HCT116 (cell line): ENCODE measurements at regions not wholly inside any gene's neighbourhood (a gene's known extent, or its start where the extent isn't known, plus 50 kb on each side); places are given as distances from the start of the nearest gene placed in this dataset.

ENCODE experiments used
- ATAC-seq: fragments of 200-7000 bp; cut with Tn5 transposase; 2 replicates; pipeline ENCODE4 v1.9.1; 2020; ENCODE audit warnings: mild to moderate bottlenecking, moderate library complexity
- BruUV-seq: library from RNA; stranded (reverse); fragments of 400-500 nt; replicated peaks from 2 replicates; lab custom pipeline; 2021; lab: Mats Ljungman, UMichigan
- CTCF ChIA-PET: fragments of 300-600 bp; sonication (Branson Sonifier 250); formaldehyde crosslinking; loops from one replicate; lab custom pipeline; 2021; ENCODE audit warnings: antibody characterized with exemption; lab: Charles Lee
- POLR2A ChIA-PET: fragments of 300-600, 350-600 bp; sonication (Branson Sonifier 250); formaldehyde crosslinking; loops from one replicate; lab custom pipeline; 2021; ENCODE audit warnings: antibody characterized with exemption; lab: Charles Lee
- RAD21 ChIA-PET, 2 experiments: fragments of 300-600 bp; sonication (Branson Sonifier 250); formaldehyde crosslinking; loops; one replicate each; lab custom pipeline; 2023; ENCODE audit warnings: low total read pairs in 2 of 2; ENCODE audit not compliant: uncharacterized antibody in 2 of 2, unreplicated experiment in 2 of 2, low non-redundant PET in 1 of 2; lab: Charles Lee
- DNase-seq: peaks from one replicate; pipeline ENCODE4 v3.0.0-alpha.2; 2010; ENCODE audit warnings: low read depth, low spot score
- H2AFZ ChIP-seq: fragments of 200-600 bp; shearing (Covaris generic), sonication (generic); 2 replicates; pipeline ENCODE4 v1.6.1; 2017; ENCODE audit warnings: low read depth, mixed run types, mixed read lengths, antibody characterized with exemption, low read length; ENCODE audit not compliant: poor library complexity, severe bottlenecking
- H3K27ac ChIP-seq: 2 replicates; pipeline ENCODE4 v1.5.1; 2012; ENCODE audit warnings: low read depth, low read length
- H3K27me3 ChIP-seq: fragments of 200-600 bp; sonication (generic); 2 replicates; pipeline ENCODE4 v1.6.1; 2016; ENCODE audit warnings: mixed run types, low read length, mixed read lengths; ENCODE audit not compliant: insufficient read depth
- H3K36me3 ChIP-seq, 2 experiments: fragments of 200-500 bp in 1 of 2; fragments of 200-600 bp in 1 of 2; sonication (Bioruptor generic) in 1 of 2; sonication (generic) in 1 of 2; 2 replicates each; pipeline versions ENCODE4 v1.5.1 to v1.6.1; 2014 to 2016; ENCODE audit warnings: low read length in 2 of 2, inconsistent platforms in 1 of 2, mixed read lengths in 1 of 2, mixed run types in 1 of 2; ENCODE audit not compliant: insufficient read depth in 2 of 2, control insufficient read depth in 1 of 2
- H3K4me1 ChIP-seq, 2 experiments: fragments of 200-600 bp in 1 of 2; sonication (generic) in 1 of 2; 2 replicates each; pipeline versions ENCODE4 v1.5.1 to v1.6.1; 2012 to 2017; ENCODE audit warnings: low read length in 2 of 2, inconsistent platforms in 1 of 2, mild to moderate bottlenecking in 1 of 2, mixed read lengths in 1 of 2, mixed run types in 1 of 2, moderate library complexity in 1 of 2; ENCODE audit not compliant: insufficient read depth in 2 of 2, control insufficient read depth in 1 of 2
- H3K4me2 ChIP-seq: fragments of 200-600 bp; sonication (generic); 2 replicates; pipeline ENCODE4 v1.6.1; 2017; ENCODE audit warnings: mixed run types, low read length, mixed read lengths
- H3K4me3 ChIP-seq, 2 experiments: fragments of 200-600 bp in 1 of 2; sonication (generic) in 1 of 2; replicated peaks in 1 of 2; 2 replicates each; pipeline ENCODE4 v1.5.1; 2011 to 2016; ENCODE audit warnings: low read length in 2 of 2, control low read depth in 1 of 2, low read depth in 1 of 2, mild to moderate bottlenecking in 1 of 2, mixed read lengths in 1 of 2, mixed run types in 1 of 2
- H3K79me2 ChIP-seq: fragments of 200-600 bp; sonication (generic); 2 replicates; pipeline ENCODE4 v1.6.1; 2017; ENCODE audit warnings: mild to moderate bottlenecking, mixed run types, low read length, moderate library complexity, mixed read lengths; ENCODE audit not compliant: insufficient read depth
- H3K9ac ChIP-seq: fragments of 200-600 bp; sonication (generic); 2 replicates; pipeline ENCODE4 v1.6.1; 2016; ENCODE audit warnings: low read length, mixed read lengths
- H3K9me2 ChIP-seq: fragments of 200-600 bp; sonication (generic), shearing (Covaris generic); 2 replicates; pipeline ENCODE4 v1.6.1; 2017; ENCODE audit warnings: mixed run types, mild to moderate bottlenecking, moderate library complexity; ENCODE audit not compliant: insufficient read depth
- H3K9me3 ChIP-seq, 2 experiments: fragments of 200-500 bp in 1 of 2; fragments of 200-600 bp in 1 of 2; sonication (Bioruptor generic) in 1 of 2; sonication (generic) in 1 of 2; 2 replicates each; pipeline ENCODE4 v1.6.1; 2014 to 2017; ENCODE audit warnings: low read length in 2 of 2, mixed read lengths in 2 of 2, inconsistent platforms in 1 of 2, low read depth in 1 of 2, mild to moderate bottlenecking in 1 of 2, mixed run types in 1 of 2, moderate library complexity in 1 of 2; ENCODE audit not compliant: control insufficient read depth in 1 of 2, insufficient read depth in 1 of 2
- H4K20me1 ChIP-seq: fragments of 200-600 bp; sonication (generic), shearing (Covaris generic); 2 replicates; pipeline ENCODE4 v1.6.1; 2017; ENCODE audit warnings: mixed run types, mild to moderate bottlenecking, moderate library complexity; ENCODE audit not compliant: insufficient read depth
- CBX3 ChIP-seq: IDR thresholded peaks from 2 replicates; pipeline ENCODE4 v1.6.1; 2012; ENCODE audit warnings: low read depth
- ELF1 ChIP-seq: IDR thresholded peaks from 2 replicates; pipeline ENCODE4 v1.6.1; 2012; ENCODE audit warnings: low read depth, borderline replicate concordance
- EZH2phosphoT487 ChIP-seq: fragments of 200-600 bp; IDR thresholded peaks from 2 replicates; pipeline ENCODE4 v1.6.1; 2018; ENCODE audit warnings: antibody characterized with exemption, borderline replicate concordance
- JUND ChIP-seq: IDR thresholded peaks from 2 replicates; pipeline ENCODE4 v1.6.1; 2012
- SIN3A ChIP-seq: IDR thresholded peaks from 2 replicates; pipeline ENCODE4 v1.6.1; 2012; ENCODE audit warnings: low read depth
- SP1 ChIP-seq: IDR thresholded peaks from 2 replicates; pipeline ENCODE4 v1.6.1; 2012; ENCODE audit warnings: low read depth
- YY1 ChIP-seq: IDR thresholded peaks from 2 replicates; pipeline ENCODE4 v1.6.1; 2011; ENCODE audit warnings: low read length, low read depth, moderate library complexity, mild to moderate bottlenecking; ENCODE audit not compliant: insufficient replicate concordance; ENCODE audit errors: extremely low read depth
- ZNF274 ChIP-seq: fragments of 200-500 bp; sonication (Bioruptor generic); IDR thresholded peaks from 2 replicates; pipeline ENCODE4 v1.6.1; 2014; ENCODE audit warnings: mild to moderate bottlenecking, low read depth, low read length, inconsistent platforms
- intact Hi-C: fragments of 100-400 bp; cut with micrococcal nuclease; formaldehyde crosslinking; loops from 2 replicates; pipeline ENCODE4 v1.10.0; 2022
- TF ChIP-seq, protein P1 (sequence below): IDR thresholded peaks from 2 replicates; pipeline ENCODE4 v1.6.1; 2011; ENCODE audit warnings: mild to moderate bottlenecking, low read length, moderate library complexity; ENCODE audit not compliant: insufficient replicate concordance; ENCODE audit errors: extremely low read depth
- TF ChIP-seq, protein P2 (sequence below): IDR thresholded peaks from 2 replicates; pipeline ENCODE4 v1.6.1; 2012

GRCh38 chr2:16336491-16336890 is 329.1 kb downstream of the CYRIA start:
- CTCF ChIA-PET = no interaction called here
- no peak for TF ChIP-seq ZNF274
- TF ChIP-seq, protein P1, sequence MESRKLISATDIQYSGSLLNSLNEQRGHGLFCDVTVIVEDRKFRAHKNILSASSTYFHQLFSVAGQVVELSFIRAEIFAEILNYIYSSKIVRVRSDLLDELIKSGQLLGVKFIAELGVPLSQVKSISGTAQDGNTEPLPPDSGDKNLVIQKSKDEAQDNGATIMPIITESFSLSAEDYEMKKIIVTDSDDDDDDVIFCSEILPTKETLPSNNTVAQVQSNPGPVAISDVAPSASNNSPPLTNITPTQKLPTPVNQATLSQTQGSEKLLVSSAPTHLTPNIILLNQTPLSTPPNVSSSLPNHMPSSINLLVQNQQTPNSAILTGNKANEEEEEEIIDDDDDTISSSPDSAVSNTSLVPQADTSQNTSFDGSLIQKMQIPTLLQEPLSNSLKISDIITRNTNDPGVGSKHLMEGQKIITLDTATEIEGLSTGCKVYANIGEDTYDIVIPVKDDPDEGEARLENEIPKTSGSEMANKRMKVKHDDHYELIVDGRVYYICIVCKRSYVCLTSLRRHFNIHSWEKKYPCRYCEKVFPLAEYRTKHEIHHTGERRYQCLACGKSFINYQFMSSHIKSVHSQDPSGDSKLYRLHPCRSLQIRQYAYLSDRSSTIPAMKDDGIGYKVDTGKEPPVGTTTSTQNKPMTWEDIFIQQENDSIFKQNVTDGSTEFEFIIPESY = no peak
- no peak for TF ChIP-seq ELF1
- TF ChIP-seq SIN3A = no peak
- TF ChIP-seq EZH2phosphoT487 = no peak
- TF ChIP-seq YY1 = no peak
- no peak for TF ChIP-seq SP1
- no peak for TF ChIP-seq JUND
- TF ChIP-seq, protein P2, sequence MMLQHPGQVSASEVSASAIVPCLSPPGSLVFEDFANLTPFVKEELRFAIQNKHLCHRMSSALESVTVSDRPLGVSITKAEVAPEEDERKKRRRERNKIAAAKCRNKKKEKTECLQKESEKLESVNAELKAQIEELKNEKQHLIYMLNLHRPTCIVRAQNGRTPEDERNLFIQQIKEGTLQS = no peak
- TF ChIP-seq CBX3 = no peak
- no peak overlapping the region for H3K27ac ChIP-seq

More at GRCh38 chr2:16336491-16336890, 329.1 kb downstream of the CYRIA start:
- ChIA-PET RAD21 (no interaction called here), POLR2A (no interaction called here)
- H2AFZ ChIP-seq = no peak overlapping the region
- no peaks in the 10 kb centered on the region for H3K27me3 ChIP-seq
- no peak overlapping the region for H3K4me3 ChIP-seq
- no peaks in the 10 kb centered on the region for H3K4me1 ChIP-seq
- DNase-seq (no peak), ATAC-seq (no peak)
- H3K36me3 ChIP-seq = no peaks in the 10 kb centered on the region
- H3K9me3 ChIP-seq = no peaks in the 10 kb centered on the region
- H3K9me2 ChIP-seq = no peaks in the 10 kb centered on the region
- H3K9ac ChIP-seq = no peak overlapping the region
- no TSS peak for BruUV-seq
- no peaks in the 10 kb centered on the region; the same call in 1 of the 2 replicates for H4K20me1 ChIP-seq
- no peaks in the 10 kb centered on the region for H3K79me2 ChIP-seq
- no peak overlapping the region for H3K4me2 ChIP-seq
- intact Hi-C loops = no loop called here
